K562 (cell line): ENCODE measurements at regions not wholly inside any gene's neighbourhood (a gene's known extent, or its start where the extent isn't known, plus 50 kb on each side); places are given as distances from the start of the nearest gene placed in this dataset.

Experiments used
- ATAC-seq: fragments of 200-7000 bp; cut with Tn5 transposase; 3 replicates; pipeline ENCODE4 v1.9.1; 2020; ENCODE audit warnings: moderate library complexity
- BruUV-seq: library from RNA; stranded (reverse); fragments of 400-500 nt; replicated peaks from 2 replicates; lab custom pipeline; 2021; lab: Mats Ljungman, UMichigan
- CTCF ChIA-PET: fragments of 300-600 bp; formaldehyde crosslinking; extraction: SDS; loops from one replicate; lab custom pipeline; 2021; ENCODE audit warnings: low intra/inter-chr PET ratio; lab: Yijun Ruan, JAX
- POLR2A ChIA-PET: fragments of 300-600, 350-650 bp; sonication (Branson Sonifier 250); formaldehyde crosslinking; extraction: SDS; loops from one replicate; lab custom pipeline; 2021; ENCODE audit warnings: antibody characterized with exemption, inconsistent platforms; lab: Yijun Ruan, JAX
- DNase-seq, 4 experiments: peaks; one replicate each; pipeline versions ENCODE4 v3.0.0 to v3.0.0-alpha.2; 2011 to 2018; ENCODE audit warnings: low spot score in 3 of 4, mixed read lengths in 3 of 4; ENCODE audit errors: extremely low read depth in 1 of 4
- FAIRE-seq: peaks from 2 replicates; lab custom pipeline; 2011; peaks lifted over from hg19 to GRCh38; lab: Jason Lieb, UNC
- H2AFZ ChIP-seq: 2 replicates; pipeline ENCODE4 v1.6.0; 2011; ENCODE audit warnings: low read depth, low read length, control low read depth, inconsistent platforms
- H3K27ac ChIP-seq: fragments of 200-600 bp; 3 replicates; pipeline ENCODE4 v1.8.0; 2011; ENCODE audit warnings: low read depth, mild to moderate bottlenecking, control low read depth, inconsistent platforms, low read length, moderate library complexity, mixed read lengths; ENCODE audit errors: extremely low read depth
- H3K27me3 ChIP-seq, 2 experiments: fragments of 300-600 bp in 1 of 2; 2 replicates in 1 of 2; 3 replicates in 1 of 2; pipeline versions ENCODE4 v1.6.0 to v1.8.0; 2011; ENCODE audit warnings: inconsistent platforms in 2 of 2, low read length in 2 of 2, mild to moderate bottlenecking in 1 of 2, mixed read lengths in 1 of 2, moderate library complexity in 1 of 2; ENCODE audit not compliant: control insufficient read depth in 2 of 2, insufficient read depth in 2 of 2
- H3K36me3 ChIP-seq: fragments of 300-600 bp; 3 replicates; pipeline ENCODE4 v1.8.0; 2011; ENCODE audit warnings: mild to moderate bottlenecking, low read length, inconsistent platforms; ENCODE audit not compliant: control insufficient read depth, insufficient read depth
- H3K4me1 ChIP-seq, 2 experiments: fragments of 200-600 bp in 1 of 2; replicated peaks in 1 of 2; 2 replicates in 1 of 2; 3 replicates in 1 of 2; pipeline versions ENCODE4 v1.5.1 to v1.8.0; 2011; ENCODE audit warnings: inconsistent platforms in 2 of 2, low read length in 2 of 2, mild to moderate bottlenecking in 1 of 2, mixed read lengths in 1 of 2, moderate library complexity in 1 of 2; ENCODE audit not compliant: control insufficient read depth in 2 of 2, insufficient read depth in 2 of 2
- H3K4me2 ChIP-seq: 2 replicates; pipeline ENCODE4 v1.6.1; 2011; ENCODE audit warnings: low read length, control low read depth, inconsistent platforms, mixed read lengths; ENCODE audit not compliant: insufficient read depth
- H3K4me3 ChIP-seq: fragments of 200-600 bp; sonication (generic), shearing (Covaris generic); 2 replicates; pipeline ENCODE4 v1.5.1; 2016; ENCODE audit warnings: control low read depth, inconsistent platforms
- H3K79me2 ChIP-seq: fragments of 200-600 bp; 3 replicates; pipeline ENCODE4 v1.8.0; 2011; ENCODE audit warnings: low read length, inconsistent platforms; ENCODE audit not compliant: control insufficient read depth, insufficient read depth
- H3K9ac ChIP-seq, 2 experiments: 2 replicates each; pipeline versions ENCODE4 v1.6.0 to v1.6.1; 2011; ENCODE audit warnings: low read depth in 2 of 2, low read length in 2 of 2, control low read depth in 1 of 2, inconsistent platforms in 1 of 2, mild to moderate bottlenecking in 1 of 2, mixed read lengths in 1 of 2; ENCODE audit not compliant: insufficient read depth in 1 of 2
- H3K9me1 ChIP-seq: one replicate; pipeline ENCODE4 v1.6.0; 2011; ENCODE audit warnings: inconsistent platforms, mild to moderate bottlenecking, low read length, moderate library complexity; ENCODE audit not compliant: control insufficient read depth, insufficient read depth
- H3K9me3 ChIP-seq: replicated peaks from 2 replicates; pipeline ENCODE4 v1.5.1; 2011; ENCODE audit warnings: low read depth, low read length, inconsistent platforms; ENCODE audit not compliant: control insufficient read depth, insufficient read depth
- H4K20me1 ChIP-seq: replicated peaks from 2 replicates; pipeline ENCODE4 v1.6.1; 2011; ENCODE audit warnings: low read length, inconsistent platforms, mixed read lengths; ENCODE audit not compliant: control insufficient read depth, insufficient read depth
- BDP1 ChIP-seq: IDR thresholded peaks from 3 replicates; pipeline ENCODE4 v1.6.1; 2011; ENCODE audit not compliant: insufficient read length, insufficient read depth
- CBFA2T3 ChIP-seq: fragments of 450-650 bp; IDR thresholded peaks from 2 replicates; pipeline ENCODE4 v1.6.1; 2017
- DIDO1 ChIP-seq: fragments of 450-650 bp; IDR thresholded peaks from 2 replicates; pipeline ENCODE4 v1.6.1; 2016; ENCODE audit warnings: low read depth, missing biosample characterization, missing genetic modification characterization
- FOXJ2 ChIP-seq: fragments of 200-800 bp; sonication (Bioruptor generic); IDR thresholded peaks from 2 replicates; pipeline ENCODE4 v1.6.1; 2016; ENCODE audit warnings: missing genetic modification characterization, missing compliant biosample characterization
- GATAD2A ChIP-seq: fragments of 450-650 bp; IDR thresholded peaks from 2 replicates; pipeline ENCODE4 v1.6.1; 2017
- HDAC1 ChIP-seq, 2 experiments: fragments of 450-650 bp; IDR thresholded peaks; 2 replicates each; pipeline ENCODE4 v1.6.1; 2016 to 2017; ENCODE audit warnings: inconsistent platforms in 1 of 2, mild to moderate bottlenecking in 1 of 2, moderate library complexity in 1 of 2
- HINFP ChIP-seq: fragments of 450-650 bp; conservative IDR thresholded peaks from 2 replicates; pipeline ENCODE4 v1.6.1; 2016; ENCODE audit warnings: missing genetic modification characterization, low read depth, mild to moderate bottlenecking, control low read depth, missing compliant biosample characterization
- HMG20A ChIP-seq: fragments of 450-650 bp; formaldehyde crosslinking; conservative IDR thresholded peaks from 2 replicates; pipeline ENCODE4 v1.4.0; 2020; ENCODE audit warnings: mild to moderate bottlenecking, mixed read lengths
- HMG20B ChIP-seq: fragments of 250-450 bp; sonication (Bioruptor Pico); IDR thresholded peaks from 2 replicates; pipeline ENCODE4 v1.5.0; 2021; ENCODE audit warnings: mild to moderate bottlenecking
- KLF6 ChIP-seq: fragments of 250-450 bp; sonication (Bioruptor Pico); IDR thresholded peaks from 2 replicates; pipeline ENCODE4 v1.4.0; 2020; ENCODE audit warnings: mild to moderate bottlenecking, moderate library complexity, borderline replicate concordance
- MIER1 ChIP-seq: fragments of 450-650 bp; IDR thresholded peaks from 2 replicates; pipeline ENCODE4 v1.6.1; 2016; ENCODE audit warnings: antibody characterized with exemption, mild to moderate bottlenecking, low read depth
- RAD21 ChIP-seq, 2 experiments: fragments of 250-450 bp in 1 of 2; fragments of 450-650 bp in 1 of 2; sonication (Bioruptor Pico) in 1 of 2; formaldehyde crosslinking in 1 of 2; IDR thresholded peaks in 1 of 2; conservative IDR thresholded peaks in 1 of 2; 2 replicates each; pipeline versions ENCODE4 v1.4.0 to v1.8.0; 2020 to 2022; ENCODE audit warnings: mild to moderate bottlenecking in 2 of 2, moderate library complexity in 1 of 2
- SMARCC2 ChIP-seq: fragments of 450-650 bp; IDR thresholded peaks from 2 replicates; pipeline ENCODE4 v1.6.1; 2017; ENCODE audit warnings: antibody characterized with exemption, moderate library complexity, mild to moderate bottlenecking, low read depth
- SRF ChIP-seq, 2 experiments: fragments of 250-450, 450-650 bp in 1 of 2; sonication (Bioruptor Pico) in 1 of 2; sonication (generic) in 1 of 2; formaldehyde crosslinking; IDR thresholded peaks; 2 replicates each; pipeline versions ENCODE4 v1.5.0 to v1.5.1; 2020 to 2022; ENCODE audit warnings: mild to moderate bottlenecking in 1 of 2, missing genetic modification reagents in 1 of 2
- ZNF644 ChIP-seq: fragments of 200-800 bp; sonication (Bioruptor generic); IDR thresholded peaks from 2 replicates; pipeline ENCODE4 v1.6.1; 2016; ENCODE audit warnings: low read depth, missing genetic modification characterization, missing compliant biosample characterization
- ZNF79 ChIP-seq: fragments of 250-450 bp; sonication (Bioruptor Pico); IDR thresholded peaks from 2 replicates; pipeline ENCODE4 v1.4.0; 2020; ENCODE audit warnings: low read depth, mild to moderate bottlenecking, moderate library complexity
- WGBS: fragments of 100-300 bp; shearing (Covaris generic); methylation state at CpG from one replicate; pipeline ENCODE4 v1.1.6; 2016; ENCODE audit warnings: low coverage, mixed read lengths; ENCODE audit not compliant: insufficient coverage; ENCODE audit errors: missing lambda C conversion rate; 5-methylcytosine and 5-hydroxymethylcytosine counted together
- in situ Hi-C: fragments of 300-500 bp; cut with MboI; formaldehyde crosslinking; loops from 4 replicates; pipeline ENCODE4 v1.15.0; 2018; ENCODE audit warnings: inconsistent platforms, mixed read lengths
- intact Hi-C: fragments of 100-400 bp; cut with micrococcal nuclease; formaldehyde crosslinking; loops from 2 replicates; pipeline ENCODE4 v1.14.2; 2022

GRCh38 chr3:88930611-88931010 is 176.8 kb upstream of the EPHA3 start:
- H3K79me2 ChIP-seq: no peaks in the 10 kb centered on the region
- H3K4me1 ChIP-seq: no peaks in the 10 kb centered on the region
- no peaks in the 10 kb centered on the region for H3K27me3 ChIP-seq
- TF ChIP-seq HMG20B (no peak), SRF (CRISPR knock-in tag; IDR thresholded peaks at IDR 0.05) (no peak), HMG20A (no peak), HDAC1 (IDR thresholded peaks at IDR 0.05) (no peak), CBFA2T3 (no peak), BDP1 (no peak)
- TF ChIP-seq, all 486 proteins: peak for 0
- FAIRE-seq (no peak), DNase-seq (no peak), ATAC-seq (no peak)
- Histone ChIP-seq H2AFZ (no peak overlapping the region), H3K36me3 (no peaks in the 10 kb centered on the region), H3K9me3 (no peaks in the 10 kb centered on the region), H3K4me3 (no peak overlapping the region), H3K4me2 (no peak overlapping the region), H3K9ac (no peak overlapping the region), H3K27ac (no peak overlapping the region), H3K9me1 (no peaks in the 10 kb centered on the region), H4K20me1 (no peaks in the 10 kb centered on the region)
- no TSS peak for BruUV-seq
- ChIA-PET CTCF (no interaction called here), POLR2A (no interaction called here)
- in situ Hi-C loops: no loop called here
- intact Hi-C loops: no loop called here
- WGBS: 0% methylated on average over 1 of the region's 1 CpG

- Histone ChIP-seq H3K36me3 (no peaks in the 10 kb centered on the region), H3K79me2 (no peaks in the 10 kb centered on the region), H3K27me3 (no peaks in the 10 kb centered on the region), H3K9me3 (no peaks in the 10 kb centered on the region)
- POLR2A ChIA-PET: no interaction called here
- no peak for TF ChIP-seq SMARCC2
- TF ChIP-seq GATAD2A: no peak
- TF ChIP-seq ZNF644: no peak
- no peak for TF ChIP-seq HINFP (tag)
- TF ChIP-seq ZNF79: no peak
- no peak for TF ChIP-seq RAD21 (CRISPR knock-in tag; conservative IDR thresholded peaks at IDR 0.05 in 1 of 2, IDR thresholded peaks at IDR 0.05 in 1 of 2)
- TF ChIP-seq KLF6 (CRISPR knock-in tag): no peak
- no peak for TF ChIP-seq DIDO1 (tag)
- TF ChIP-seq FOXJ2 (tag): no peak
- no peak for TF ChIP-seq MIER1
- TF ChIP-seq, all 486 proteins: peak for 0
- WGBS: 0% methylated on average over 3 of the region's 3 CpGs
- Histone ChIP-seq H3K4me1 (no peaks in the 10 kb centered on the region), H3K9me1 (no peaks in the 10 kb centered on the region), H4K20me1 (no peaks in the 10 kb centered on the region), H2AFZ (no peak overlapping the region), H3K4me2 (no peak overlapping the region), H3K27ac (no peak overlapping the region), H3K9ac (no peak overlapping the region), H3K4me3 (no peak overlapping the region)
- no peak for FAIRE-seq
- BruUV-seq: no TSS peak
- in situ Hi-C loops (no loop called here), intact Hi-C loops (no loop called here)
- no peak for ATAC-seq
- no peak for DNase-seq
- CTCF ChIA-PET: no interaction called here
These were observed 170.6 kb upstream of the EPHA3 start for GRCh38 chr3:88936831-88937230.
